Heart right ventricle (tissue), 16 donors: ENCODE measurements at regions not wholly inside any gene's neighbourhood (a gene's known extent, or its start where the extent isn't known, plus 50 kb on each side); places are given as distances from the start of the nearest gene placed in this dataset.
A peak's percentile ranks its signal among the peaks of the same experiment; 100 is the strongest.

ENCODE experiments used
- ATAC-seq, 8 donors: fragments of 200-7000 bp; cut with Tn5 transposase; one replicate each; pipeline ENCODE4 v1.9.1; 2020; ENCODE audit warnings: mild to moderate bottlenecking in 8 of 8, moderate library complexity in 8 of 8, moderate number of reproducible peaks in 1 of 8
- DNase-seq, 2 donors: peaks; one replicate each; pipeline ENCODE4 v3.0.0-alpha.2; 2020
- H3K27ac ChIP-seq, 10 donors: fragments of 200-600 bp; sonication (generic) in 2 of 10; one replicate each; pipeline versions ENCODE4 v1.5.0 to v1.8.0; 2020 to 2022; ENCODE audit warnings: mild to moderate bottlenecking in 3 of 10
- H3K27me3 ChIP-seq, 7 donors: fragments of 200-600 bp; one replicate each; pipeline ENCODE4 v1.8.0; 2021 to 2022; ENCODE audit warnings: mild to moderate bottlenecking in 2 of 7
- H3K36me3 ChIP-seq, 9 donors: fragments of 200-600 bp; sonication (generic) in 1 of 9; one replicate each; pipeline versions ENCODE4 v1.5.0 to v1.8.0; 2020 to 2022; ENCODE audit warnings: mild to moderate bottlenecking in 2 of 9
- H3K4me1 ChIP-seq, 9 donors: fragments of 200-600 bp; sonication (generic) in 1 of 9; one replicate each; pipeline versions ENCODE4 v1.5.0 to v1.8.0; 2020 to 2022; ENCODE audit warnings: mild to moderate bottlenecking in 4 of 9
- H3K4me3 ChIP-seq, 10 donors: fragments of 200-600 bp; sonication (generic) in 2 of 10; one replicate each; pipeline versions ENCODE4 v1.5.0 to v1.8.0; 2020 to 2022; ENCODE audit warnings: mild to moderate bottlenecking in 7 of 10, moderate library complexity in 2 of 10
- H3K9me3 ChIP-seq, 11 donors: fragments of 200-600 bp in 10 of 11; sonication (generic) in 2 of 11; one replicate each; pipeline versions ENCODE4 v1.5.0 to v1.8.0; 2013 to 2022; ENCODE audit warnings: mild to moderate bottlenecking in 2 of 11, control low read depth in 1 of 11, moderate library complexity in 1 of 11
- WGBS, 2 donors: extraction: QIAGEN DNeasy Blood & Tissue Kit; methylation state at CpG; one replicate each; pipeline ENCODE4 v1.1.7; 2013; ENCODE audit warnings: inconsistent platforms in 1 of 2; 5-methylcytosine and 5-hydroxymethylcytosine counted together
- intact Hi-C, 10 donors: fragments of 100-400 bp; cut with DNase I; formaldehyde crosslinking; loops; one replicate each; pipeline versions ENCODE4 v1.11.1 to v1.14.2; 2022
- TF ChIP-seq, protein P1 (sequence below), 9 donors: fragments of 200-600 bp; sonication (generic) in 2 of 9; IDR thresholded peaks; one replicate each; pipeline versions ENCODE4 v1.5.0 to v1.8.0; 2021 to 2022; ENCODE audit warnings: antibody characterized with exemption in 9 of 9, mild to moderate bottlenecking in 5 of 9, moderate library complexity in 1 of 9
- donor health status: Arrhythmogenic right ventricular cardiomyopathy.
- donor health status: ischemic (EF 13 %, LVEDD 7.1; RV severe dilation, severe dysfunction).
- donor health status: healthy with polysubstance abuse.
- donor health status: DM: no; HTN: yes; CAD: no.
- donor health status: DM: no; HTN: no; CAD: no.
- donor health status: ischemic (EF 25% LVEDD 6.9; RV normal size, moderate dysfunction).
- donor health status: ischemic (EF 25% LVEDD 5.7; RV mildly dilated, moderate dysfunction).
- donor health status: healthy.
- donor health status: DM: yes; HTN: yes; CAD: no.
- donor health status: Ischemic cardiomyopathy.
- donor health status: ischemic (EF 35%, LVEDD 5.7; RV mildly dilated, moderate dysfunction).
- donor health status: nonischemic (EF 11% LVEDD 7.7; RV severe dilation, severe dysfunction).
- donor health status: DM: yes; HTN: yes; CAD: no.
- donor health status: PGD.
- donor health status: ischemic (EF 29% LVEDD 5.4; RV normal size, mild dysfunction).
- donor health status: nonischemic (EF 23%, LVEDD 6.1; RV moderate dilation, normal function).

DNA sequence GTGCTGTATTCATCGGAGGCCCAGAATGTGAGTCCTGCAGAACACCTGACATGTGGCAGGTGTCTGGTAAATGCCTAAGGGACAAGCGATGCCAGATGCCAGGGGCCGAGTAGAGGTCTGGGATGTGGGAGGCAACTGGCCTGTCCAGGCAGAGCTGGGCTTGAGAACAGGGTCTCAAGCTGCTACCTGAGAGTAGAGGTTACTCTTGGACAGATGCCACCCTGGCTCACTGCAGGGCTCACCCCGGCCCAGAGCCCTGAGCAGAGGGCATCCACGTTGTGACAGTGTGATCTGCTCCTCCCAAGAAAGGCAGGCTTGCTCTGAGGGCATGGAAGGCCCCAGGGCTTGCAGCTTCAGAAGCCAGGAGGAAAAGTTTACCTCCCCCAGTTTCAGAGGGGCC, 692.0 kb upstream of the ID2 start:
- no peak for ATAC-seq
- H3K4me1 ChIP-seq: peaks cover 0 to 10% (median 0%) of the 10 kb centered on the region in 9 donors
- H3K4me3 ChIP-seq: no peak overlapping the region
- WGBS, 2 donors: 91 to 95% methylated on average over 5 of the region's 5 CpGs
- H3K36me3 ChIP-seq: no peaks in the 10 kb centered on the region
- H3K27me3 ChIP-seq: no peaks in the 10 kb centered on the region
- no peak for DNase-seq
- intact Hi-C loops: no loop called here
- TF ChIP-seq, protein P1, sequence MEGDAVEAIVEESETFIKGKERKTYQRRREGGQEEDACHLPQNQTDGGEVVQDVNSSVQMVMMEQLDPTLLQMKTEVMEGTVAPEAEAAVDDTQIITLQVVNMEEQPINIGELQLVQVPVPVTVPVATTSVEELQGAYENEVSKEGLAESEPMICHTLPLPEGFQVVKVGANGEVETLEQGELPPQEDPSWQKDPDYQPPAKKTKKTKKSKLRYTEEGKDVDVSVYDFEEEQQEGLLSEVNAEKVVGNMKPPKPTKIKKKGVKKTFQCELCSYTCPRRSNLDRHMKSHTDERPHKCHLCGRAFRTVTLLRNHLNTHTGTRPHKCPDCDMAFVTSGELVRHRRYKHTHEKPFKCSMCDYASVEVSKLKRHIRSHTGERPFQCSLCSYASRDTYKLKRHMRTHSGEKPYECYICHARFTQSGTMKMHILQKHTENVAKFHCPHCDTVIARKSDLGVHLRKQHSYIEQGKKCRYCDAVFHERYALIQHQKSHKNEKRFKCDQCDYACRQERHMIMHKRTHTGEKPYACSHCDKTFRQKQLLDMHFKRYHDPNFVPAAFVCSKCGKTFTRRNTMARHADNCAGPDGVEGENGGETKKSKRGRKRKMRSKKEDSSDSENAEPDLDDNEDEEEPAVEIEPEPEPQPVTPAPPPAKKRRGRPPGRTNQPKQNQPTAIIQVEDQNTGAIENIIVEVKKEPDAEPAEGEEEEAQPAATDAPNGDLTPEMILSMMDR (IDR thresholded peaks at IDR 0.05): no peak
- no peak overlapping the region for H3K27ac ChIP-seq
- H3K9me3 ChIP-seq: no peaks in the 10 kb centered on the region

DNA sequence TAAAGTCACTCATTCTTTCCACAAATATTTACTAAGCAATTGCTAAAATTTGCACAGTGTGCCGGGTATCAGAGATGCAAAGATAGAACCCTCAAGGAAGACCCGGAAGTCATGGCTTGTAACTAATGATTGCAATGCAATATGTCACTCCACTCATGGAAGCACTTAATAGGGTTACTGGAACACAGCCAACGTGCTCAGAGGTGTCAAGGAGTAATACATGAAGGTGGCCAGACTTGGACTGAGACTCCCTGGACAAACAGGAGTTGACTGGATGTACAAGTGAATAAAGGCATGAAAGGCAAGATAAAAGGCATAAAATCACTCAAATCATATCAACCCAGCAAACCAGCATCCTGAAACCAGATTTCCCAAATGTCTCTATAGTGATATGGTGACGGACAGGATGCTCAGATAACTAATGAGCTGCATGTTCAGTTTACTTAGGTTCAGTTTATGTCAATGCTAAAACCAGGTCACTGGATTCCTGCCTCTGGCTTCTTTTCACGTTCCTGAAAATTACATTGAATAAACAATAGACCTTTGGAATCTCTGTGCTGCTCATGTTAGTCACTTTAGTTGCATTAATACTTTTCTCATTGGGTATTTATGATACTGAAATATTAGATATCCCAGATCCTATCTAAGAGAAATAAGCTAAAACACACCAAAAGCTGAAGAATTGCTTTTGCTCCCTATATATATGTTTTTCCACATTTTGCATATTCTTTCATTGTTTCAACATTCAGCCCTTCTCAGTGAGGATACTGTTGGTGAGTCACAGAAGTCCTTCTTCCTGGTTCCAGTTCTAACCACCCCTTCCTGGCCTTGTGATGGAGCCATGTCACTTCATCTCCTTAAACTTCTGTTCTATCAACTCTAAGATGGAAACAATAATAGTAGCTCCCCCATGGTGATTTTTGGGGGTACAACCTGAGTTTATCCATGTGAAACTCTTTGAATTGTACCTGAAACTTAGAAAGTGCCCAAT, 688.9 kb upstream of the ID2 start:
- DNase-seq (no peak), ATAC-seq (no peak)
- intact Hi-C loops: no loop called here
- Histone ChIP-seq H3K4me1 (peaks cover 0 to 14% (median 0%) of the 10 kb centered on the region in 9 donors), H3K9me3 (no peaks in the 10 kb centered on the region), H3K27me3 (no peaks in the 10 kb centered on the region), H3K27ac (no peak overlapping the region), H3K4me3 (no peak overlapping the region), H3K36me3 (no peaks in the 10 kb centered on the region)
- 50 to 53% methylated on average over 5 of the region's 5 CpGs for WGBS, 2 donors
- TF ChIP-seq, protein P1 (IDR thresholded peaks at IDR 0.05): no peak

GRCh38 chr2:7994397-7994951, 687.4 kb upstream of the ID2 start:
- Histone ChIP-seq H3K27me3 (no peaks in the 10 kb centered on the region), H3K9me3 (no peaks in the 10 kb centered on the region), H3K4me1 (peaks cover 0 to 14% (median 0%) of the 10 kb centered on the region in 9 donors), H3K27ac (peak overlapping the region in 1 of 10 donors; percentile 23), H3K36me3 (no peaks in the 10 kb centered on the region), H3K4me3 (no peak overlapping the region)
- WGBS, 2 donors: 35 to 36% methylated on average over 6 of the region's 6 CpGs
- peak; percentile 17 to 51 for DNase-seq
- TF ChIP-seq, protein P1 (IDR thresholded peaks at IDR 0.05): no peak
- intact Hi-C loops: no loop called here
- ATAC-seq: peak; percentile 48 to 96 (median 76)

GRCh38 chr2:7997279-7997678, 684.6 kb upstream of the ID2 start:
- Histone ChIP-seq H3K27me3 (no peaks in the 10 kb centered on the region), H3K36me3 (no peaks in the 10 kb centered on the region), H3K4me3 (no peak overlapping the region), H3K9me3 (no peaks in the 10 kb centered on the region), H3K27ac (no peak overlapping the region), H3K4me1 (peaks cover 0 to 14% (median 0%) of the 10 kb centered on the region in 9 donors)
- DNase-seq (no peak), ATAC-seq (no peak)
- 90 to 91% methylated on average over 2 of the region's 2 CpGs for WGBS, 2 donors
- intact Hi-C loops: no loop called here
- TF ChIP-seq, protein P1 (IDR thresholded peaks at IDR 0.05): no peak
